Stimulated activated CD4-positive, alpha-beta T cell treated with anti-CD3 and anti-CD28 coated beads, Interleukin-1b, Interleukin-23, amount 100 ng/mL, for 24 hours (primary cell): ENCODE measurements at regions not wholly inside any gene's neighbourhood (a gene's known extent, or its start where the extent isn't known, plus 50 kb on each side); places are given as distances from the start of the nearest gene placed in this dataset.

Experiments
- DNase-seq, 4 experiments: peaks; one replicate each; pipeline ENCODE4 v3.0.0-alpha.2; 2020; ENCODE audit warnings: low read depth in 4 of 4, low spot score in 1 of 4

- no peak for DNase-seq
Observed at GRCh38 chr18:24530630-24531111, 70.2 kb downstream of the HRH4 start.

- DNase-seq, result no peak
Observed at GRCh38 chr18:24534271-24534670, 73.8 kb downstream of the HRH4 start.

- no peak for DNase-seq
Observed at GRCh38 chr18:24534737-24535136, 74.3 kb downstream of the HRH4 start.

- no peak for DNase-seq
Observed at GRCh38 chr18:24535527-24536295, 75.3 kb downstream of the HRH4 start.

GRCh38 chr18:24536326-24536725, 75.9 kb downstream of the HRH4 start:
- DNase-seq, result no peak

- DNase-seq, result no peak
Observed at GRCh38 chr18:24536834-24537233, 76.4 kb downstream of the HRH4 start.

GRCh38 chr18:24538414-24539264, 78.2 kb downstream of the HRH4 start:
- DNase-seq, result no peak

- no peak for DNase-seq
Observed at GRCh38 chr18:24539866-24540617, 79.6 kb downstream of the HRH4 start.

- no peak for DNase-seq
Observed at GRCh38 chr18:24540896-24541295, 80.5 kb downstream of the HRH4 start.

GRCh38 chr18:24543086-24543794, 82.8 kb downstream of the HRH4 start:
- no peak for DNase-seq

GRCh38 chr18:24543795-24544498, 83.5 kb downstream of the HRH4 start:
- DNase-seq, result no peak

GRCh38 chr18:24544949-24545348, 84.5 kb downstream of the HRH4 start:
- DNase-seq, result no peak

- DNase-seq, result no peak
Observed at GRCh38 chr18:24545651-24546050, 85.2 kb downstream of the HRH4 start.

GRCh38 chr18:24546307-24546706, 85.9 kb downstream of the HRH4 start:
- no peak for DNase-seq

- DNase-seq, result no peak
Observed at GRCh38 chr18:24548583-24548982, 88.1 kb downstream of the HRH4 start.

GRCh38 chr18:24552218-24552617, 91.8 kb downstream of the HRH4 start:
- no peak for DNase-seq

- no peak for DNase-seq
Observed at GRCh38 chr18:24553571-24554285, 93.3 kb downstream of the HRH4 start.

- no peak for DNase-seq
Observed at GRCh38 chr18:24558403-24558802, 98.0 kb downstream of the HRH4 start.

- DNase-seq, result no peak
Observed at GRCh38 chr18:24559526-24559925, 99.1 kb downstream of the HRH4 start.
